CD8-positive, alpha-beta memory T cell (primary cell): ENCODE measurements at regions not wholly inside any gene's neighbourhood (a gene's known extent, or its start where the extent isn't known, plus 50 kb on each side); places are given as distances from the start of the nearest gene placed in this dataset.
A peak's percentile ranks its signal among the peaks of the same experiment; 100 is the strongest.

ENCODE experiments used
- CTCF ChIA-PET: fragments of 350-600 bp; sonication (Branson Sonifier 250); formaldehyde crosslinking; loops from one replicate; lab custom pipeline; 2021; ENCODE audit warnings: antibody characterized with exemption; lab: Charles Lee
- POLR2A ChIA-PET: fragments of 350-600 bp; sonication (Branson Sonifier 250); formaldehyde crosslinking; loops from one replicate; lab custom pipeline; 2021; ENCODE audit warnings: antibody characterized with exemption; lab: Charles Lee
- DNase-seq, 5 donors: peaks; one replicate each; pipeline versions ENCODE4 v3.0.0 to v3.0.0-alpha.2; 2020 to 2022; ENCODE audit warnings: mixed read lengths in 1 of 5
- H3K27ac ChIP-seq: one replicate; pipeline ENCODE4 v1.7.0; 2013; ENCODE audit warnings: low read depth, mild to moderate bottlenecking, low read length, moderate library complexity
- H3K27me3 ChIP-seq: 2 replicates; pipeline ENCODE4 v1.7.0; 2013; ENCODE audit warnings: low read length, mild to moderate bottlenecking; ENCODE audit not compliant: insufficient read depth, poor library complexity, severe bottlenecking
- H3K36me3 ChIP-seq: 2 replicates; pipeline ENCODE4 v1.7.0; 2013; ENCODE audit warnings: mild to moderate bottlenecking, low read length, moderate library complexity; ENCODE audit not compliant: insufficient read depth
- H3K4me1 ChIP-seq: 2 replicates; pipeline ENCODE4 v1.7.0; 2013; ENCODE audit warnings: mild to moderate bottlenecking, low read length, moderate library complexity; ENCODE audit not compliant: insufficient read depth
- H3K4me3 ChIP-seq: 2 replicates; pipeline ENCODE4 v1.7.0; 2013; ENCODE audit warnings: mild to moderate bottlenecking, low read length
- H3K9me3 ChIP-seq: 2 replicates; pipeline ENCODE4 v1.7.0; 2013; ENCODE audit warnings: mild to moderate bottlenecking, low read length
- H3K27ac Mint-ChIP-seq, 8 donors: one replicate each; pipeline ENCODE4 v1.8.0; 2020 to 2021; ENCODE audit warnings: mixed read lengths in 8 of 8, mild to moderate bottlenecking in 6 of 8, inconsistent platforms in 3 of 8, moderate library complexity in 3 of 8
- H3K27me3 Mint-ChIP-seq, 2 donors: one replicate each; pipeline ENCODE4 v1.8.0; 2020 to 2021; ENCODE audit warnings: mixed read lengths in 2 of 2, mild to moderate bottlenecking in 1 of 2, moderate library complexity in 1 of 2
- H3K36me3 Mint-ChIP-seq, 3 donors: one replicate each; pipeline ENCODE4 v1.8.0; 2020 to 2021; ENCODE audit warnings: mixed read lengths in 3 of 3, inconsistent platforms in 1 of 3, mild to moderate bottlenecking in 1 of 3
- H3K4me1 Mint-ChIP-seq, 3 donors: one replicate each; pipeline ENCODE4 v1.8.0; 2020 to 2021; ENCODE audit warnings: mixed read lengths in 3 of 3, inconsistent platforms in 1 of 3, mild to moderate bottlenecking in 1 of 3
- H3K4me3 Mint-ChIP-seq, 7 donors: one replicate each; pipeline ENCODE4 v1.8.0; 2020 to 2021; ENCODE audit warnings: mixed read lengths in 7 of 7, mild to moderate bottlenecking in 6 of 7, moderate library complexity in 4 of 7, inconsistent platforms in 2 of 7
- H3K9me3 Mint-ChIP-seq, 5 donors: one replicate each; pipeline ENCODE4 v1.8.0; 2020 to 2022; ENCODE audit warnings: mixed read lengths in 5 of 5, mild to moderate bottlenecking in 3 of 5, moderate library complexity in 2 of 5, inconsistent platforms in 1 of 5

DNA sequence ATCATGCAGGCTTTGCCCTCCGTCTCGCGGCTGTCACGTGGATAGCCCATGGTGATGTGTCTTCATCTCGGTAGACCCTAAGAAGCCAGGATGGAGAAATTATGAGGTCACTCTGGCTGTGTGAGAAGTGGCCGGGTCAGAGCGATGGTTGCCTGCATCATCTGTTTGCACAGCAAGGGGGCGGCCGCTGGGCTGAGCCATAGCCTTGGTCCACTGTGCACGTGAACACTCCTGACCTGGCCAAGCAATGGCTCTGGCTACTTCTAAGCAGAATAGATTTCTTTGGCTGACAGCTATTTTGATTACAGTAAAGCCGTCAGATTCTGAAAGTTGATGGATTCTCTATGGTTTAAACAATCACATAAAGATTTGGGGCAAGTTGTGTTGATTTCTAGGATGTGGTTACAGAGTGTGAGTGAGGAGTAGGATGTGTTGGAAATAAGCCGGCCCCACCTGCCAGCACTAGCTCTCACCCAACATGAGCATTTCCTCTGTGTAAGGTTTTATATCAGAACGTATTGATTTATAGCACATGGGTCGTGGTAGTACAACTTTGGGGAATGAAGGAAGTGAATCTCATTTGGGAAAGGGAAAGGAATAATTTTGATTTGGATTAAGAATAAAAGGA, 214.4 kb upstream of the GPR26 start:
- POLR2A ChIA-PET = no interaction called here
- Mint-ChIP-seq H3K27ac (peak overlapping the region in 2 of 8 donors; percentile 11 to 13), H3K4me1 (peaks cover 6 to 27% (median 14%) of the 10 kb centered on the region in 3 donors), H3K27me3 (peaks cover 0 to 2% of the 10 kb centered on the region in 2 donors), H3K9me3 (no peaks in the 10 kb centered on the region), H3K4me3 (peak overlapping the region in 4 of 7 donors; percentile 6 to 56 (median 36)), H3K36me3 (no peaks in the 10 kb centered on the region)
- Histone ChIP-seq H3K4me1 (no peaks in the 10 kb centered on the region), H3K36me3 (no peaks in the 10 kb centered on the region), H3K27ac (no peak overlapping the region), H3K9me3 (no peaks in the 10 kb centered on the region), H3K27me3 (no peaks in the 10 kb centered on the region), H3K4me3 (no peak overlapping the region)
- no peak for DNase-seq
- CTCF ChIA-PET = no interaction called here

DNA sequence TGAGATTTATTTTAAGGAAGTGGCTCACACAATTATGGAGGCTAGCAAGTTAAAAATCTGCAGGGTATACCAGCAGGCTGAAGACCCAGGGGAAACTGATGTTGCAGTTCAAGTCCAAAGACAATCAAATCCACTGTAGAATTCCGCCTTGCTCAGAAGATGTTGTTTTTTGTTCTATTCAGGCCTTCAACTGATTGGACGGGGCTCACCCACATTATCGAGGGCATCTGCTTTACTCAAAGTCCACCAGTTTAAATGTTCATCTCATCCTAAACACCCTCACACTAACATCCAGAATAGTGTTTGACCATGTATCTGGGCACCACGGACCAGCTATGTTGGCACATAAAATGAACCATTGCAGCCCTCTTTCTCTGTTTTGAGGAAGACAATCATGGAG, 211.2 kb upstream of the GPR26 start:
- Mint-ChIP-seq H3K36me3 (no peaks in the 10 kb centered on the region), H3K4me1 (peaks cover 6 to 27% (median 14%) of the 10 kb centered on the region in 3 donors), H3K27ac (no peak overlapping the region), H3K27me3 (peaks cover 3 to 6% of the 10 kb centered on the region in 2 donors), H3K4me3 (no peak overlapping the region), H3K9me3 (no peaks in the 10 kb centered on the region)
- Histone ChIP-seq H3K27ac (no peak overlapping the region), H3K4me3 (no peak overlapping the region), H3K27me3 (no peaks in the 10 kb centered on the region), H3K9me3 (no peaks in the 10 kb centered on the region), H3K4me1 (no peaks in the 10 kb centered on the region), H3K36me3 (no peaks in the 10 kb centered on the region)
- ChIA-PET POLR2A (no interaction called here), CTCF (no interaction called here)
- DNase-seq = no peak

DNA sequence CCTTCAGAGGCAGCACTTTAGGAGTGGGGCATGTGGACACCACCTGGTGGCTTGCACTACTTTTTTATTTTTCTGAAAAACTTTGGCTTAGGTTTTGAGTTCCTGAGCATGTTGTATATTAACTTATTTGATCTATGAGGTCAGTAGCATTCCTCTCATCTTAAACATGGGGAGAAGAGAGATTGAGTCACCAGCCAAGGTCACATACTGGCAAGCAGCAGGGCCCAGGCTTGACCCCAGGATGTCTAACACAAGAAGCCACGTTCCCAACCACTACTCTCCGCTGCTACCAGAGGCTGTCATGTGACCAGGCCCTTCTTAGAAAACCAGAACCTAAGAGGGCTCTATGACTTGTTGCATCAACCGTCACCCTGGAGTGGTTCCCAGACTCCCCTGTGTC, 210.3 kb upstream of the GPR26 start:
- POLR2A ChIA-PET = no interaction called here
- peaks cover 6 to 21% (median 10%) of the 10 kb centered on the region in 3 donors for H3K4me1 Mint-ChIP-seq

DNA sequence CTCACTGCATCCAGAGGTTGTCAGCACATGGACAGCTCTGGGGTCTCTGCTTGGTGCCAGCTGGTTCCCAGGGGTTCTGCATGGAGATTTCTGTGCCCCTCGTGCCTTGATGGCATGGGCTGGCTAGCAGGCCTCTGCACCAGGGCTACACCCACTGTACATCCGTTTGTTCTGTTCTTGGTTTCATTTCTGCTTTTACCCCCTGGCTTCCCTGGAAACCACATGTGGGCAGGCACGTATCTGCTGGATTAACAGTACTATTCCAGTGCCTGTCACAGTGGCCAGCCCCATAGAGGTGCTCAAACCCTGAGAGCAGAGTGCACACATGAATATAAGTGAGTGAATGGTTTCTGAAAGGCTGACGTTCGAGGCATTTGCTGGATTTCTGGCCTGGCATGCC, 207.2 kb upstream of the GPR26 start:
- Histone ChIP-seq H3K4me3 (no peak overlapping the region), H3K4me1 (no peaks in the 10 kb centered on the region), H3K9me3 (no peaks in the 10 kb centered on the region), H3K36me3 (no peaks in the 10 kb centered on the region), H3K27ac (no peak overlapping the region), H3K27me3 (no peaks in the 10 kb centered on the region)
- POLR2A ChIA-PET = no interaction called here
- no peaks in the 10 kb centered on the region for H3K4me1 Mint-ChIP-seq
- no peak overlapping the region for H3K27ac Mint-ChIP-seq
- CTCF ChIA-PET = no interaction called here
- H3K36me3 Mint-ChIP-seq = no peaks in the 10 kb centered on the region
- peaks cover 3 to 9% of the 10 kb centered on the region in 2 donors for H3K27me3 Mint-ChIP-seq
- H3K9me3 Mint-ChIP-seq = no peaks in the 10 kb centered on the region
- DNase-seq = no peak
- H3K4me3 Mint-ChIP-seq = no peak overlapping the region

More for the DNA sequence above, 210.3 kb upstream of the GPR26 start:
- no peak overlapping the region for H3K27ac Mint-ChIP-seq
- Histone ChIP-seq H3K4me3 (no peak overlapping the region), H3K4me1 (no peaks in the 10 kb centered on the region), H3K27ac (no peak overlapping the region), H3K9me3 (no peaks in the 10 kb centered on the region), H3K36me3 (no peaks in the 10 kb centered on the region), H3K27me3 (no peaks in the 10 kb centered on the region)
- no peaks in the 10 kb centered on the region for H3K36me3 Mint-ChIP-seq
- H3K27me3 Mint-ChIP-seq = peaks cover 3 to 7% of the 10 kb centered on the region in 2 donors
- CTCF ChIA-PET = no interaction called here
- DNase-seq = no peak
- H3K4me3 Mint-ChIP-seq = no peak overlapping the region
- H3K9me3 Mint-ChIP-seq = no peaks in the 10 kb centered on the region

DNA sequence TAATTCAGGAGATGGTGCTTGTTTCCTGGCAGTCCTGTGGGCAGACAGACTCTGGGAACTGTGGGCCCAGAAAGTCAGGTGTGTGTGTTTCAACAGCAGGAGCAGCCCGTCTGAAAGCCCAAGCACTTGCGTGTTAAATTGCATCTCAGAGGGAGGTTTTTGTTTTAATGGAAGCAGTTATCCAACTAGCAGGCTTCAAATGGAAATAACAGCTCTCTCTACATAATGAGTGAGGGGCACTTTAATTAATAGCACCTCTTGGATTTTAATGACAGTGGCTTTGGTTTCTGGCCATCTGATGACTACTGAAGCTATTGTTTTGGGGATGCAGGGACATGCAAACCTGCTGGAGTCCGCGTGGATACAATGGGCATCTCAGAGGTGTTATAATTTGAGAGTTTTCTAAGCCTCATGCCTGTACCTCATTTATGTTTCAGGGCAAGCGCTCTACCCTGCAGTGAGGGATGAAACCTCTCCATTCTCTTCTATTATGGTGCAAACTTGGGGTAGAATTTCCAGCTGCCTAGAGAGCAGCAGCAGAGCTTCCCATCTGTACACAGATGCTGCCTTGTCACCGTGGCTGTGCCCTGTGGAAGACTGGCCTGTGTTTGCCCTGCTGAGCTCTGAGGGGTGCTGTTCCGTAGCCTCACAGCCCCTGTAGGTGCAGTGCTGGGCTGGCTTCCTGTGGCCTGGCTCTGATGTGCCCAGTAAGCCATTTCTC, 206.6 kb upstream of the GPR26 start:
- POLR2A ChIA-PET = no interaction called here
- Mint-ChIP-seq H3K4me1 (no peaks in the 10 kb centered on the region), H3K9me3 (no peaks in the 10 kb centered on the region), H3K4me3 (no peak overlapping the region), H3K36me3 (no peaks in the 10 kb centered on the region), H3K27ac (no peak overlapping the region), H3K27me3 (peaks cover 3 to 11% of the 10 kb centered on the region in 2 donors)
- H3K36me3 ChIP-seq = no peaks in the 10 kb centered on the region
- no peaks in the 10 kb centered on the region for H3K27me3 ChIP-seq
- no peak for DNase-seq
- H3K27ac ChIP-seq = no peak overlapping the region
- H3K4me3 ChIP-seq = no peak overlapping the region
- H3K4me1 ChIP-seq = no peaks in the 10 kb centered on the region
- H3K9me3 ChIP-seq = no peaks in the 10 kb centered on the region
- CTCF ChIA-PET = no interaction called here

DNA sequence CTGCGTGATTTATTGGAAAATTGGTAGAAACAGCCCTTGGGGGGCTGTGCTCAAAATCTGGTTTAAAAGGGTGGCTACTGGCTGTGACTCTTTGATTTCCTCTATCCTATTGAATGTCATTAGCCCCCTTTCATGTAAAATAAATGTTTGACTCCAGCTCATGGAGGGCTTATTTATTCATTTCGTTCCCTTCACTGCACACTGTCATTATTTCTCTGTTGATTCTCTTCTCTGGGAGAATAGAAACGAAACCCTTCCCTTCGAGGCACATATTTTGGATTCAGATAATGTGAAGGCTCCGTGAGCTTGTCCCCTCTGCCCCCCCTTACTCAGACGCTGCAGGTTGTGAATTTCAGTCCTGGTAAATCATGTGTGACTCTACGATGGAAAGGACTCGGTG, 203.9 kb upstream of the GPR26 start:
- Mint-ChIP-seq H3K27me3 (peaks cover 7 to 9% of the 10 kb centered on the region in 2 donors), H3K27ac (no peak overlapping the region), H3K9me3 (no peaks in the 10 kb centered on the region), H3K4me1 (no peaks in the 10 kb centered on the region), H3K36me3 (no peaks in the 10 kb centered on the region), H3K4me3 (no peak overlapping the region)
- Histone ChIP-seq H3K27ac (no peak overlapping the region), H3K9me3 (no peaks in the 10 kb centered on the region), H3K4me3 (no peak overlapping the region), H3K27me3 (no peaks in the 10 kb centered on the region), H3K4me1 (no peaks in the 10 kb centered on the region), H3K36me3 (no peaks in the 10 kb centered on the region)
- ChIA-PET CTCF (no interaction called here), POLR2A (no interaction called here)
- no peak for DNase-seq

DNA sequence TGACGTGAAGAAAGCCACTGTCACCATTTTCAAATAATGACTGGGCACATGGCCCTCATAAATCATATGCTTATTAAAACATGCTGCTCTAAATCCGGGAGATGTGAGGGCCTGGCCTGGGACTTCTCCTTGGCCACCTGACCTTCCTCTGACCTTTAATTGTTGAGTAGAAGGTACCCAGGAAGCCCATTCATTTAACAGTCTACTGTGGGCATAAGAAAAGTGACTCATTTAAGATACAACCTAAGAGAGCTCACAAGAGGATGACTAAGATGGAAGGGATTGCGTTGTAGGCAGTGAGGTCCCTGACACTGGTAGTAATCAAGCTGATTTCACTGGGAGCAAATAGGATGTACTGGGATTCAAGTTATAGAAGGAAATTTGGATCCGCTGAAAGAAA, 203.4 kb upstream of the GPR26 start:
- peaks cover 7 to 11% of the 10 kb centered on the region in 2 donors for H3K27me3 Mint-ChIP-seq
- H3K4me3 Mint-ChIP-seq = no peak overlapping the region
- H3K4me1 Mint-ChIP-seq = no peaks in the 10 kb centered on the region
- no peaks in the 10 kb centered on the region for H3K36me3 Mint-ChIP-seq
- CTCF ChIA-PET = no interaction called here
- Histone ChIP-seq H3K27ac (no peak overlapping the region), H3K27me3 (no peaks in the 10 kb centered on the region), H3K4me3 (no peak overlapping the region), H3K36me3 (no peaks in the 10 kb centered on the region), H3K9me3 (no peaks in the 10 kb centered on the region), H3K4me1 (no peaks in the 10 kb centered on the region)
- POLR2A ChIA-PET = no interaction called here
- H3K27ac Mint-ChIP-seq = no peak overlapping the region
- DNase-seq = no peak
- H3K9me3 Mint-ChIP-seq = no peaks in the 10 kb centered on the region

DNA sequence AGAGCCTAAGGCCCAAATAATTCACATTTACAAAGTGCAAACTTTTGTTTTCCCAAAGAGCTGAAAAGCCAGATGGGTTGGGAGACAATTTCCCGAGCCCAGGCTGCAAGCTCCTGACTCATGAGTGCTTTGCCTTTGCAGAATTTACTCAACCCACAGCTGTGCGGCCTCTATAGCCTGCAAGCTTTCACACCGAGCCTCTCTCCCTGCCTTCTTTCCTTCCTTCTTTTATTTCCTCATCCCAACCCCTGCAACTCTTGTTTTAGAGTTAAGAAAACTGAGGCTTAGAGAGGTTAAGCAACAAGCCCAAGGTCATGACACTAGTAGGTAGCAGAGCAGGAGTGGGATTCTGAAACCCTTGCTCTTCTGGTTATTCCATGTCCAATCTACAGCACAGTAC, 203.0 kb upstream of the GPR26 start:
- H3K9me3 ChIP-seq = no peaks in the 10 kb centered on the region
- CTCF ChIA-PET = no interaction called here
- H3K27me3 ChIP-seq = no peaks in the 10 kb centered on the region
- DNase-seq = no peak
- POLR2A ChIA-PET = no interaction called here
- no peaks in the 10 kb centered on the region for H3K36me3 Mint-ChIP-seq
- H3K27me3 Mint-ChIP-seq = peaks cover 7 to 13% of the 10 kb centered on the region in 2 donors
- no peak overlapping the region for H3K4me3 ChIP-seq
- no peaks in the 10 kb centered on the region for H3K4me1 Mint-ChIP-seq
- no peaks in the 10 kb centered on the region for H3K36me3 ChIP-seq
- no peak overlapping the region for H3K27ac Mint-ChIP-seq
- H3K4me3 Mint-ChIP-seq = no peak overlapping the region
- H3K27ac ChIP-seq = no peak overlapping the region
- no peaks in the 10 kb centered on the region for H3K9me3 Mint-ChIP-seq
- no peaks in the 10 kb centered on the region for H3K4me1 ChIP-seq
